Ishikawa (cell line): ENCODE measurements at regions not wholly inside any gene's neighbourhood (a gene's known extent, or its start where the extent isn't known, plus 50 kb on each side); places are given as distances from the start of the nearest gene placed in this dataset.

Experiments
- CEBPB ChIP-seq: IDR thresholded peaks from 2 replicates; pipeline ENCODE4 v1.6.1; 2012
- CREB1 ChIP-seq: IDR thresholded peaks from 2 replicates; pipeline ENCODE4 v1.6.1; 2012; ENCODE audit warnings: low read depth
- EGR1 ChIP-seq: IDR thresholded peaks from 2 replicates; pipeline ENCODE4 v1.6.1; 2012
- EP300 ChIP-seq: IDR thresholded peaks from 2 replicates; pipeline ENCODE4 v1.6.1; 2012; ENCODE audit warnings: borderline replicate concordance
- FOXM1 ChIP-seq: IDR thresholded peaks from 2 replicates; pipeline ENCODE4 v1.6.1; 2012; ENCODE audit warnings: low read depth, borderline replicate concordance
- MAX ChIP-seq: IDR thresholded peaks from 2 replicates; pipeline ENCODE4 v1.6.1; 2012
- NFIC ChIP-seq: IDR thresholded peaks from 2 replicates; pipeline ENCODE4 v1.6.1; 2012
- RAD21 ChIP-seq: IDR thresholded peaks from 2 replicates; pipeline ENCODE4 v1.6.1; 2012; ENCODE audit warnings: low read depth
- REST ChIP-seq: IDR thresholded peaks from 2 replicates; pipeline ENCODE4 v1.6.1; 2012; ENCODE audit warnings: low read depth, mild to moderate bottlenecking
- TAF1 ChIP-seq: IDR thresholded peaks from 2 replicates; pipeline ENCODE4 v1.6.1; 2012; ENCODE audit warnings: low read depth, mild to moderate bottlenecking
- TCF12 ChIP-seq: IDR thresholded peaks from 2 replicates; pipeline ENCODE4 v1.6.1; 2012; ENCODE audit warnings: low read depth
- TEAD4 ChIP-seq: IDR thresholded peaks from 2 replicates; pipeline ENCODE4 v1.6.1; 2012
- USF1 ChIP-seq: IDR thresholded peaks from 2 replicates; pipeline ENCODE4 v1.6.1; 2012
- YY1 ChIP-seq: IDR thresholded peaks from 2 replicates; pipeline ENCODE4 v1.6.1; 2012; ENCODE audit warnings: low read depth
- ZBTB7A ChIP-seq: IDR thresholded peaks from 2 replicates; pipeline ENCODE4 v1.6.1; 2012; ENCODE audit warnings: low read depth

GRCh38 chrX:78513971-78514738, 145.0 kb downstream of the RTL3 start:
- TF ChIP-seq TEAD4 = no peak
- TF ChIP-seq NFIC = no peak
- no peak for TF ChIP-seq YY1
- TF ChIP-seq TCF12 = no peak
- peak; percentile 42; the same call in 1 of the 2 replicates for TF ChIP-seq EP300
- TF ChIP-seq FOXM1 = no peak
- TF ChIP-seq USF1 = no peak

GRCh38 chrX:78506248-78506647, 152.9 kb downstream of the RTL3 start:
- no peak for TF ChIP-seq USF1
- no peak for TF ChIP-seq CEBPB
- no peak for TF ChIP-seq RAD21
- TF ChIP-seq TEAD4 = no peak
- no peak for TF ChIP-seq CREB1
- TF ChIP-seq ZBTB7A = no peak

- no peak for TF ChIP-seq TCF12
- no peak for TF ChIP-seq ZBTB7A
- TF ChIP-seq USF1 = no peak
- TF ChIP-seq TAF1 = no peak
- no peak for TF ChIP-seq EP300
- no peak for TF ChIP-seq MAX
These were observed 162.6 kb downstream of the RTL3 start for GRCh38 chrX:78496483-78496882.

- no peak for TF ChIP-seq TEAD4
- no peak for TF ChIP-seq MAX
- TF ChIP-seq EP300 = no peak
- no peak for TF ChIP-seq ZBTB7A
- TF ChIP-seq CEBPB = no peak
- TF ChIP-seq FOXM1 = no peak
- TF ChIP-seq REST = no peak
- no peak for TF ChIP-seq RAD21
- no peak for TF ChIP-seq TCF12
- no peak for TF ChIP-seq CREB1
- TF ChIP-seq EGR1 = no peak
- no peak for TF ChIP-seq NFIC
These were observed 165.8 kb upstream of the CYSLTR1 start for GRCh38 chrX:78493180-78493579.

- TF ChIP-seq TAF1 (no peak), REST (no peak), TEAD4 (no peak), EGR1 (no peak), EP300 (no peak), MAX (no peak), NFIC (no peak), RAD21 (no peak), TCF12 (no peak), USF1 (no peak), YY1 (no peak), ZBTB7A (no peak), FOXM1 (no peak), CEBPB (no peak), CREB1 (no peak)
These were observed 149.3 kb upstream of the CYSLTR1 start for GRCh38 chrX:78476701-78477100.
